GM19025 (cell line): ENCODE measurements at regions not wholly inside any gene's neighbourhood (a gene's known extent, or its start where the extent isn't known, plus 50 kb on each side); places are given as distances from the start of the nearest gene placed in this dataset.
A peak's percentile ranks its signal among the peaks of the same experiment; 100 is the strongest.
"Not testable (repeated sequence)": the region's sequence is repeated elsewhere in the genome, so short reads cannot be mapped to it uniquely, and the experiment has no call there.

Experiments
- ATAC-seq: cut with Tn5 transposase; IDR thresholded peaks from one replicate; pipeline ENCODE4 v1.9.1; 2021; ENCODE audit warnings: mild to moderate bottlenecking, low read depth, moderate library complexity; ENCODE audit not compliant: unreplicated experiment

GRCh38 chr14:65833267-65833880 lies 420.8 kb downstream of the FUT8 start:
- no peak for ATAC-seq

DNA sequence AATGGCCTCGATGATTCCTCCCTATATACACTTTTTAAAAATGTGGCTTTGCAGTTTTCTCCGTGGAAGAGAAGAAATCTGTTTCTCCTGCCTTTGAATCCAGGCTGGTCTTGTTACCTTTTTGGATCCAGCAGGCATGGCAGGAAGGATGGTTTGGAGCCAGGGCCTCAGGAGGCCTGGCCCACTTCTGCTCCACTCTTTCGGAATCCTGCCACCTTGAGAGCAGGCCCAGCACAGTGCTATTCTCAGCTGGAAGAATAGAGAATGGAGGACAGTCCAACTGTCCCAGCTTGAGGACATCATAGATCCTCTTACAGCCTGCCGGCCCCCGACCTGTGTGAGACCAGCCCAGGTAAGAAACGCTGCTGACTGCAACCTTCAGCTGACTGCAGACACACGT lies 421.5 kb downstream of the FUT8 start:
- no peak for ATAC-seq

- ATAC-seq: no peak
These were observed 422.3 kb downstream of the FUT8 start for GRCh38 chr14:65834812-65835211.

DNA sequence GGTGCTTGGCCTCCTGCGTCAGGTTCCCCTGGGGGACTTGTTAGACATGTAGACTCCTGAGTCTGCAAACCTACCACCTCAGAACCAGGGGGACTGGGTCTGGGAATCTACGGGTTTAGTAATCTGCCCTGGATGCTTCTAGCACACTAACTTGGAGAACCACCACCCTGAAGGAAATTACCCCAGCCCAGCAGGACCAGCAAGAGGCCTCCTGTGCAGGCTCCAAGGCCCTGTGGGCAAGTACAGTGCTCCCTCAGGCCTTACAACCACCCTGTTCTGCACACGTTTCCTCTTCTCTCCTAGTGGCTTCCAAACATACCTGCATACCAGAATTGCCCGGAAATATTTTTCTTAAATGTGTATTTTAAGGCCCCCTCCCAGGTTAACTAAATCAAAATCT lies 423.0 kb downstream of the FUT8 start:
- no peak for ATAC-seq

GRCh38 chr14:65838565-65838964 lies 426.0 kb downstream of the FUT8 start:
- ATAC-seq: no peak

GRCh38 chr14:65840118-65840751 lies 427.7 kb downstream of the FUT8 start:
- ATAC-seq: no peak

DNA sequence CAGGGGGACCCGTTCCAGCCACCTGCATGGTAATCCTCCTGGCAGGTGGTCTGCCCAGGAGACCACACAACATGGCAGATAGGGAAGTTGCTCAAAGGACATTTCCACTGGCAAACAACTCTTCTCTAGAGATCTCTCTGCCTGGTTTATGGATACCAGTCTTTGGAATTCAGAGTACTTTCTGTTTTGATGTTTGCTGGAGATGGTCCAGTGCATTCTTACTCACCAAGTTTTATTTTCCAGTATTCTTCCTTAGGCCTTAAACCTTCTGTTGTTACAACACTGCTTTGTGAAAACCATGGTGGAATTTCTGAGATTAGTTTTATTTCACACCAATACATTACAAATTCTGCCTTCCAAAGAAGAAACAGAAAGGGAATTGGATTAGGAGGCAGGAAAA lies 428.3 kb downstream of the FUT8 start:
- no peak for ATAC-seq

- no peak for ATAC-seq
These were observed 433.8 kb downstream of the FUT8 start for GRCh38 chr14:65846196-65846868.

DNA sequence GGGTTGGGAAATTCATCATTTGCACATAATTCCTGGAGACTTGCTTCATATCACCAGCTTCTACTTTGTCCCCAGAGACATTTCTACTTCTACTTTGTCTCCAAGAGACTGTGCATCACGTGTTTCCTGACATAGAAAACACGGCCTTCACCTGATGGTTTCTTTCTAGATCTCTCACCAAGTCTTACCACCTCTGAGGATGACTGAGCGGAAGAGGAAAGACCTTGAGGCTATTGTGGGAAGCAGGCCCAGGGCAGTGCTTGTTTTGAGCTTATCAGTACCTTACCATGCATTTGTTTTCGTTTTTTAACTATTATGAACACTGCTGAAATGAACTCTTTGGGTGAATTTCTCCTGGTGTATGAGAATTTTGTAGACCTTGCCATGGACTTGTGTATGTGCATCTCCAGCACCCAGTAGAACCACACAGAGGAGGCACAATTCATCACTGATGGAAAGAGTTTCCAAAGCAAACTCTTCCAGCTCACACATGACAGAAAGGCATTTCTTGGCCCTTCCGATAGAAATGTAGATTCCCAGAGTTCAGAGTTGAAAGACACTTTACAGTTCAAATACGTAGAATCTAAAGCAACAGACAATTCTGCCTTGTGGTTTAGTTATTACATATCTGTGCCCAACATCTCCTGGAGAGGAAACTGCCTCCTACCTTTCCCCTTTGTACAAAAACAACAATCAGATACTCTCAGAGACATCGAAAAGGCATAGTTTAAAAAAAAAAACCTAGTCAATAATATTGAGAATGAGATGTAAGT lies 434.7 kb downstream of the FUT8 start:
- peak; percentile 51 for ATAC-seq

- not testable (repeated sequence) for ATAC-seq
These were observed 435.4 kb downstream of the FUT8 start for GRCh38 chr14:65847931-65848330.

DNA sequence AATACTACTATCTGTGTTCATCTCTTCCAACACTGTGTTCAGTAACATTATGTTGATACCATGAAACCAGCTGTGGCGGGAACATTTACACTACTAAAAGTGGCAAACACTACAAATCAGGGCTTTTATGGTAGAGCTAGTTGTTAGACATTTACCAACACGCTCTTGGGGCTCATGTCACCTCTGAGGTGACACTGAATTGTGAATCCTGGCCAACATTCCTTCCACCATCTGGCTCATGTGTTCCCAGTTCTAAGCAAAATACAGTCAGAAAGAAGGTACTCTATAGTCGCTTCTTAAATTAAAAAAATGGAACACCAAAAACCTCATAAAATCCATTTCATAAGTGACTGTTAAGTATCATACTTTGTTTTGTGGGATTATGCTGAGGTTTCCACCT lies 436.6 kb downstream of the FUT8 start:
- ATAC-seq: no peak

GRCh38 chr14:65849558-65849957 lies 437.0 kb downstream of the FUT8 start:
- no peak for ATAC-seq

DNA sequence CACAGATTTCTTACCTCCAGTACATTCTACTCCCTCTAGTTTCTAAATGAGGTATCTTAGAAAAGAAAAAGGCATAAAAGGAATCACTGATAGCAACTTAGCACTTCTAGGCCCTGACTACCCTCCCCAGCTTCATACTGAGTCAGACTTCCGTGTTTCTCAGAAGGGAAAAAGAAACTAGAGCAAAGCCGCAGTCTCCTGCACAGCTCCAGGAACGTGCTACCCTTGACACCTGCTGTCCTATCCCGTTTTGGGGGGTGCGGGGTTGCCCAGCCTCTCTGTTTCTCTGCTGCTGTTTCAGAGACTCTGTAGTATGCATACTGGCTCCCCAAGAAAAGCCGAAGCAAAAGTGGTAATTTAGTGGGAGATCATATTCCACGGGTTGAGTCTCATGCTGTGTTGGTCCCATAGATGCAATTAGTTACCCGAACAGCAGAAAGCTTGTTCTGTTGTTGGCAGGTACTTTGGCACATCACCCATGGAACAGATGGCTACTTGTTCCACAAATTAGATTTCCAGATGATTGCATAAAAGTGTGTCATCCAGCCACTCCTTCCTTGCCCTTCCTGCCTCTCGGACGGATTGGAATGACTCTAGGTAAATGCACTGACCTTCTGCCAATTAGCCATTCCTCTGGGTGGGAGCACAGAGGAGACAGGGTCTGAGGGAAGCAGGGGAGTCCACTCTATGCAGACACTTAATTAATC lies 438.1 kb downstream of the FUT8 start:
- no peak for ATAC-seq

- no peak for ATAC-seq
These were observed 440.2 kb downstream of the FUT8 start for GRCh38 chr14:65852689-65853088.

DNA sequence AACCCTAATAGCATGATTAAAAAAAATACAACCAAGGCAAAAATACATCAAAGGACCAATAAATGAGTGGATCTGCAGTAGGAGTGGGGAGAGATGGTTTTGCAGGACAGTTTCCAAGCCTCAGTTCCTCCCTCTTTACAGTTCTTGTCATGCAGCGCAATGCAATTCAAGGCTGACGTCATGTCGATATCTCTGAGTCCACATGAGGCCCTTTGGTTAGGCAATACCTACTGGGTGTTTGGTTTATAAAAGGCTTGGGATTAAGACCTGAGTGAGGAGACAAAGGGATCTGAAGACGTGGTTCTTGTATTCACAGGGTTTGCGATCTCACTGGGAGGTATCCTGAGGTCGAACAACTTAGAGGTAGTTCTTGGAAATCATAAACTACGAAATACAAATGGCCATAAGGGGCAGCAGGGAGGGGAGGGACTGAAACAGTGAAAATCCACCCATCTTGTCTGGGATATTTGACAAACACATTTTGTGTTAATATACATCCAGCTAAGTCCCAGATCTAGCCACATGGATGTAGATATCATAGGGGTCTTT lies 441.0 kb downstream of the FUT8 start:
- no peak for ATAC-seq

DNA sequence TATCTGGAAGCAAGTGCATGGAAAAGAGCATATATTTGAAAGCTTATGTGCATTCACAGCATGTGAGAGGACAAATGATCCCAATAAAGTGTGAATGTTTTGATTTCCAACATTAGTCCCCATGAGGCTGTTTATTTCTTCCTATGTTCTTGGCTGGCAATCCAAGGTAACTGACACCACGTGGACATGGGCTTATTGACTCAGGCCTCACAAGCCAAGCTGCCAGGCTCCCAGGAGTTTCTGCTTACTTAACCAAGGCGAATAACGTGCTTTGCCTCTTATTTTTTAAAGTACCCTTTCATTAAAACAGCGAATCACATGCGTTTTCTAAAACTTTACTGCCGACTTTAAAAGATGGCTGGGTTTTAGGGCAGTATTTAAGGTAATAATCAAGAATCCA lies 441.7 kb downstream of the FUT8 start:
- no peak for ATAC-seq

GRCh38 chr14:65860956-65861611 lies 448.6 kb downstream of the FUT8 start:
- no peak for ATAC-seq

DNA sequence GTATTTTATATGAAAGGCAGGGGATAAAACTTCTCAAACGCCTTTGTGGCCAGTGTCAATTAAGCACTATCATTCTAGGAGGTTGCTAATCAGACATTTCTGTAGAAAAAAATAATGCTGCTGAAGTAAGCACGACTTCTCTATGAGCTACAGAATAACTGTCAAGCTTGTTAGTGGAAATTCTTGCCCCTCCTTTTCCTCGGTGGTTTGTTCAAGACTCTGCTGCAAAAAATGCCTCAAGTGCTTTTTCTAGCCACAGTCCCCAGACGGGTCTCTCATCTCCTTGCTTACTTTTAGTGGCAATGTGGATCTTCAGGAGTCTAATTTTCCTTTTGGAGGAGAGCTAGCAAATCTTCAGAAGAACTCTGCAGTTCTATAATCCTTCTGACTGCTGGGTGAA lies 452.0 kb downstream of the FUT8 start:
- ATAC-seq: no peak

- ATAC-seq: no peak
These were observed 452.5 kb downstream of the FUT8 start for GRCh38 chr14:65864984-65865383.

- ATAC-seq: no peak
These were observed 453.9 kb downstream of the FUT8 start for GRCh38 chr14:65866448-65866847.
